Superior temporal gyrus (tissue), 1 donor: ENCODE measurements at regions not wholly inside any gene's neighbourhood (a gene's known extent, or its start where the extent isn't known, plus 50 kb on each side); places are given as distances from the start of the nearest gene placed in this dataset.

Experiments used
- DNase-seq: peaks from one replicate; pipeline ENCODE4 v3.0.0-alpha.2; 2016; ENCODE audit errors: extremely low spot score

DNA sequence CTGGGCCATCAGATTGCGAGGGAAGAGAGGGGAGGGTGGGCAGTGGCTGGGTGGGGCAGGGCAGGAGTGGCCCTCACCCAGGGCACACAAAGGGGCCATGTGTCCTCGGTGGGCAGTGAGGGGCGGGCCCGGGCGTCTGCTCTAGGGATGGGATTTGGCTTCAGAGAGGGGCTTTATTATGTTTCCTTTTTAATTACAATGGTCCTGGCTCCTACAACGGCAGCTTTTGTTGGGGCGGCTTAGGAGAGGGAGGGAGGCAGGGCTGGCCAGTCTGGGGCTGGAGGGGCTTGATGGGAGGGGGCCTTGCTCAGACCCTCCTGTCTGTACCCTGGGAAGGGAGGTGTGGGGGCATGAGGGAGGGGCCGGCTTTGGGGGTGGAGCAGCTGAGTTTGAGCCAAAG is 102.8 kb upstream of the WNT4 start:
- DNase-seq, result no peak

GRCh38 chr1:22246755-22247480 is 104.0 kb upstream of the WNT4 start:
- DNase-seq, result no peak

DNA sequence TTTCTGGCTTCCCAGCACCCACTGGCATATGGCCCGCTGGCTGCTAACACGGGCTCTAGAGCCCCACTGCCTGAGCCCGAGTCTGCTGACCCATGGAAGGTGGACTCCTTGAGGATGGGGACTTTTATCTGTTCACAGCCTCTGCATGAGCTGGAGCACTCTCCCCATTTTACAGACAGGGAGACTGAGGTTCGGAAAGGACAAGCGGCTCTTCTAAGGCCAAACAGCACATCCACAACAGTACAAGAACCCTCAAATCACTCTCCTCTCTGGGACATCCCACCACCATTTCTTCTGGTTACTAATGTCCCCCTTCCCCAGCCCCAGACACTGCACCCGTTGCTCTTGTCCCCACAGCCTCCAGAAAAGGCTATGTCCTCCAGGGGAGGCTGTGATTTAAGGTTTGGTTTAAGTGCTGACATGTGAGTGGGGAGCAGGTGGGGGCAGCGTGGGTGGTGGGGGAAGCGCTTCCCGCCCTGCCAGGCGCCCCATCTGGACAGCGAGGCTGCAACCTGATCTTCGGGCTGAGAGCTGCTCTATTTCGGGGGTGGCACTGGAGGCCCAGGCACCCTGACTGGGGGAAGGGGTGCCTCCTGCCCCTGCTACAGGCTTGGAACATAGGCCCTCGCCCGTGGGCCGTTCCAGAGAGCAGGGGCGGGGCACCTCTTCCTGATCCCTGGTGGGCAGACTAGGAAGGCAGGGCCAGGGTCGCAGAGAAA is 104.8 kb upstream of the WNT4 start:
- DNase-seq, result no peak

DNA sequence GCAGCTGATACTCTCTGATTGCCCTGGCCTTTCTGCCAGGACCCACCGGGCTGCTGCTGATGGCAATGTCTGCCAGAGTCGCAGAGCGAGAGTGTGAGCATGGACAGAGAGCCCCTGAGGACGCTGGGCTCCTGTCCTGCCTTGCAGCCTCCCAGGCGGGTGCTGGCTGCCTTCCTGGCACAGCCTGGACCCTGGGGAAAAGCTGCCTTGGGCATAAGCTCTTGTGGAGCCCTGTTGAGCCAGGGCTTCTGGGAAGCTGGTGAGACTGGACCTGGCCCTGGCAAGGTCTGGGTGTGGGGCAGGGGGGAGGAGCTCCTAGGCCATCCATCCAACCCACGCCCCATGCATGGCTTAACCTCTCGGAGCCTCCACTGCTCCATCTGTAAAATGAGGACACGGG is 105.8 kb upstream of the WNT4 start:
- DNase-seq, result no peak

DNA sequence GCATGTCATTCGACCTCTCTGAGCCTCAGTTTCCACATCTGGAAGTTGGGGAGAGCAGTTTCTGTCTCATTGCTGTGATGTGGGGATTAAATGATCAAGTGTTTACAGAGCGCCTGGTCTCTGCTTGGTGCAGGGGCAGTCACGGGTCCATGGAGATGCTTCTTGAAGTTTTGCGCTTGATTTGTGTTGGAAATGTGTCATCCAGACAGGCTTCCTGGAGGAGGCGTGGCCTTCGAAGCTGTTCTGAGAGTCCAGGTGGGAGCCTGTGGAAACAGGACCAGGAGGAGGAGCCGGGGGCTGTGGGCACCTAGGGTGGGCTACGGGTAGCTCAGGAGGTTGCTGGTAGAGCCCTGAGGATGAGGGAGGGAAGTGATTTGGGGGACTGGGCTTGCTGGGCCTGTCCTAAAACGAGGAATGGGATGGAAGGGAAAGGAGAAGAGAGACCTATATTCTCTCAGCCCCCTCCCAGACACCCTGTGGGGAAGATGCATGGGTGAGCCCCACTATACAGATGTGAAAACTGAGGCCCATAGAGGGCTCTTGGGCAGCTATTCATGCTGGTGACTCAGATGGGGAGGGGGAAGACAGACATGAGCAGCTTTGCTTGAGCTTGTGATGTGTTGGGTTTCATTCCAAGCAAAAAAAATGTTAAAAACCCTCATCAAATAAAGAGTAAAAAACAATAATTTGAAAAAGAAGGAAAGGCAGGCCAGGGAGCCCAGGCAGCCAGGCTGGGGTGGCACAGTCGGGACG is 107.2 kb upstream of the WNT4 start:
- DNase-seq, result no peak

GRCh38 chr1:22250724-22251123 is 107.8 kb upstream of the WNT4 start:
- no peak for DNase-seq

GRCh38 chr1:22252251-22252650 is 109.4 kb upstream of the WNT4 start:
- DNase-seq, result no peak

DNA sequence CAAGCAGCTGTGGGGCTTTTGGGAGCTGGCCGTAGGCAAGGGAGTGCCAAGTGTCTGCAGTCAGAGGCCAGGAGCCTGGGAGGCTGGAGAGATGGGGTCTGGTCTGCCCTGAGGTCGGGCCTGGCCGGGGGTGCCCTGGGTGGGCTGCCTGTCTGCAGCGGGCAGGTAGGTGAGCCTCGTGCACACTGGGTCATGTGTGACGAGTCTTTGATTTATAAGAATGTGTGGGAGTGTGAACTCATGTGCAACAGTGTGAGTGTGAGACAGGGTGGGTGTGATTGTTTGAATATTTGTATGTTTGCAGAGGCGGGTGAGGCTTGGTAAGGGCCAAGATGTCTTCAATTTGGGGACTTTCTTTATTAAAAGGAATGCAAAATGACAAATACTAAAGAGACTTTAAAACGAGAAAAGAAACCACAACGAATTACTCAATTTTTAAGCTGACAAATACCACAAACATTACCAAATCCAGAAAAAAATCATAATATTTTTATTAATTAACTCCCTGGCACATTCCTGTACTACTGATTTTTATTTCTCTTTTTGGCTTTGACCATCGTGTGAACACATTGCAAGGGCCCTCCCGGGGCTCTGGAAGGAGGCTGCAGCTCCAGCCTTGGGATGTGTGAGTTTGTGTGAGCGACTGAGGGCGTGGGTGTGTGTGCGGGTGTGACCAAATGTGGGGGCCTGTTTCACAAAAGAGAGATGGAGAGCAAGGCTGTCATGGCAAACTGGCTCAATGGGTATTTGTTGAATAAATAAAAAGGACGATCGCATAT is 110.3 kb upstream of the WNT4 start:
- no peak for DNase-seq

DNA sequence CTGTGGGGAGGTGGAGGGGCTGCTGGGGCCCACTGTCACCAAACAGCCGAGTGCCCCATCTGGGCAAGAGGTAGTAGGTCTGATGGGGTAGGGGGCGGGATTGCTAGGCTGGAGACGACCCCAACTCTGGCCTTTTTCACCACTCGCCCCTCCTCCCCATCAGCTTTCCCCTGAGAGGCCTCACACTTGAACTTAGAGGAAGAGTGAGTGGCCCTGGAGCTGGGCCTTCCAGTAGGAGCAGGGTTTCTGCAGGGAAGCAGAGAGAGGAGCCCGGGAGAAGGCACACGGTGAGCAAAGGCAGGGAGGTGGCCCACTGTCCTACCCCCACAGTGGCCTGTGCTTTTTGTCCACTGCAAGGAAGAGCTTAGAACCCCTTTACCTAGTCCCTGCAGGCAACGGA is 111.9 kb upstream of the WNT4 start:
- no peak for DNase-seq

GRCh38 chr1:22255341-22256212 is 112.7 kb upstream of the WNT4 start:
- DNase-seq, result no peak

DNA sequence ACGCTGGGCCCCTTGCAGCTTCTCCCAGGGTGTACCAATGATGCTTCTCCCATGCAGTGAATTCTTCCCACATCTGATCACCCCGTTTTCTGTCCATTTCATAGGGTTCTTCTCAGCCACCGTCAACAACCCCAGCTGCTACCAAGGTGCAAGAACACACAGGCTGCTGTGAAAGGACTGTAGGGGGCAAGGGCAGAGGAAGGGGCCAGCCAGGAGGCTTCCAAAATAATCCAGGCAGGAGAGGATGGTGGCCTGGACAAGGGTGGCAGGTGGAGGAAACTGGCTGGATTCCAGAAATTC is 113.3 kb upstream of the WNT4 start:
- no peak for DNase-seq

- DNase-seq, result no peak
Observed at GRCh38 chr1:22257290-22258275, 114.7 kb upstream of the WNT4 start.

DNA sequence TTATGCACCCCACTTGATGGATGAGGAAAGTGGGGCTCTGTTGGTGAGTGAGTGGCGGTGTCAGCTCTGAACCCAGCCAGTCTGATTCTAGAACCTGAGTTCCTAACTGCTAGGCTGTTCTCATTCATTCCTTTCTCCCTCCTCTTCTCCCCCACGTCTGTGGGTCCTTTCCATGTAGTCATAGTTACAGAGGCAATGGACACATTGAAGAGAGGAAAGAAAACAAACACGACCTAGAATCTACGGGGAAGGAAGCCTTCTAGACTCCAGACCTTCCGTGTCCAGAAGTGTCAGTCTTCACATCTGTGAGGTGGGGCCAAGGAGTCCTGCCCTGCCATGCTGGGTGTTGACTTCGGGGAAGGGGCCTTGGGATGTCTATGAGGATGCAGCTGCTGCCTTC is 115.8 kb upstream of the WNT4 start:
- DNase-seq, result no peak

DNA sequence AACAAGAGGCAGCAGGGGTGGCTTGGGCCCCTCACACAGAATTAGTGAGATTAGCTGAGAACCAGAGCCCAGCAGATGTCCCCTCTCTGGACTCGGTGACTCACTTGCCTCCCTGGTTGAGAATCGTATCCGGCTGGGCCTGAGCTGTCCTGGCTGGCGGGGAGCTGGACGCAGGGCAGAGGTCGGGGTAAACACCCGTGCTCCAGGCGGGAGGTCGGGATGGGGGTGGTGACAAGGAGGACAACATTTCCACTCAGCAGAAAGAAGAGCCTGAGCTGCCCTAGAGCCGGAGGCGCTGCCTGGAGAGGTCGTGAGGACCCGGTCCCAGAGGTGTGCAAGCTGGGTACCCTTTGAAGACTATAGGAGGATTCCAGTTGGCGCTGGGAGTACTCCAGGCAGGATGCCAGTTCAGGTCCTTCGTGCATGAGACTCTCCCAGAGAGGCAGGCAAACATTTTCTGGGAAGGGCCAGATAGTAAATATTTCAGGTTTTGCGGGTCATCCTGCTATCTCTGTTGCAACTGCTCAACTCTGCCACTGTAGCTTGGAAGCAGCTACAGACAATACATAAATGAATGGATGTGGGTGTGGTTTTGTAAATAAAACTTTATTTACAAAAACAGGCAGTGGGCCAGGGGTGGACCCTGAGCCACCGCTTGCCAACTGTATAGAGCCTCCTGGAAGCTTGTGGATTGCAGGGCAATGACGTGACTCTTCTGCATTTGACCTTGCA is 116.8 kb upstream of the WNT4 start:
- DNase-seq, result no peak

DNA sequence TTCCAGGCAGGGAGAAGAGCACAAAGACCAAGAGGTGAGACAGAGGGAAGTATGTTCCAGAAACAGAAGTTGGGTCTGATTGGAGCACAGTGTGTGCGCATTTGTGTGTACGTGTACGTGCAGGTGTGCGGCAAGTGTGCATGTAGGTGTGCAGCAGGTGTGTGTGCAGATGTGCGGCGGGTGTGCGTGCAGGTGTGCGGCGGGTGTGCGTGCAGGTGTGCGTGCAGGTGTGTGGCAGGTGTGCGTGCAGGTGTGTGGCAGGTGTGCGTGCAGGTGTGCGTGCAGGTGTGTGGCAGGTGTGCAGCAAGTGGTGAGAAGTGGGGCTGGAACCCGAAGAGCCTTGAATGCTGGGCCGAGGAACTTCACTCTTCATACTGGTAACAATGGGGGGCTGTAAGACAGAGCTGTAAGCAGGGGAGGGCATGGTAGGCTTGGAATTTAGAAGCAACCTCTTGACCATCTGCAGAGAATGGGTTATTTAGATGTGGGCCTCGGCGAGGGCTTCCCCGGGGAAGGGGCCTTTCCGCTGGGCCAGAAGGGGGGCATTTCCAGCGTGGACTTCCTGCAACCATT is 118.0 kb upstream of the WNT4 start:
- DNase-seq, result no peak

DNA sequence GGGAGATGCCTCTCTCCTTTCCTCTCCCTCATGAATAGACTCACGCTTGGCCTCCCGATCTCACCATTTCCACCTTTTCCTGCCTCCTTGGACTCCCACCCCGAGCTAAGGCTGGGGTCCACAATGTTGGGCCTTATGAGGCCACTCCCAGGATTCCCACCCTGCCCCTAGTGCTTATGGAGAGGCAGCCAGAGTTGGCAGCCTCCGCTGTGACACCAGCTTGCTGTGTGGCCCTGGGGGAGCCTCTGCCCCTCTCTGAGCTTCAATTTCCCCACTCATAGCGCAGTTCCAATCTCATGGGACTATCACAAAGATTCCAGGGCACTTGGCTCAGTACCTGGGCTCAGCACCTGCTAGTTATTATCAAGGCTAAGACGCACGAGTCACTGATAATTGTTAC is 118.7 kb upstream of the WNT4 start:
- no peak for DNase-seq

- no peak for DNase-seq
Observed at GRCh38 chr1:22262583-22262982, 119.7 kb upstream of the WNT4 start.

- DNase-seq, result no peak
Observed at GRCh38 chr1:22263359-22263758, 120.5 kb upstream of the WNT4 start.
